A549 (cell line): ENCODE measurements at regions not wholly inside any gene's neighbourhood (a gene's known extent, or its start where the extent isn't known, plus 50 kb on each side); places are given as distances from the start of the nearest gene placed in this dataset.

Experiments used
- ATAC-seq, 2 experiments: fragments of 200-7000 bp in 1 of 2; fragments of >200 bp in 1 of 2; cut with Nextera tagmentation in 1 of 2; cut with Tn5 transposase in 1 of 2; 3 replicates each; pipeline versions ENCODE4 v1.8.0 to v1.9.1; 2018 to 2020; ENCODE audit warnings: mild to moderate bottlenecking in 1 of 2, moderate library complexity in 1 of 2
- CTCF ChIA-PET: fragments of 300-600 bp; sonication (Branson Sonifier 250); formaldehyde crosslinking; extraction: SDS; loops from one replicate; lab custom pipeline; 2021; ENCODE audit warnings: antibody characterized with exemption, inconsistent platforms; lab: Yijun Ruan, JAX
- POLR2A ChIA-PET: fragments of 350-600 bp; formaldehyde crosslinking; extraction: SDS; loops from one replicate; lab custom pipeline; 2021; ENCODE audit warnings: antibody characterized with exemption, inconsistent platforms; lab: Yijun Ruan, JAX
- DNase-seq, 2 experiments: peaks; one replicate each; pipeline versions ENCODE4 v3.0.0 to v3.0.0-alpha.2; 2011 to 2016; ENCODE audit warnings: low read depth in 1 of 2, low spot score in 1 of 2
- FAIRE-seq: peaks from 2 replicates; lab custom pipeline; 2011; peaks lifted over from hg19 to GRCh38; lab: Jason Lieb, UNC
- H3K27ac ChIP-seq, 2 experiments: fragments of >200 bp; sonication (Bioruptor Twin); formaldehyde crosslinking; 3 replicates each; pipeline ENCODE4 v1.5.1; 2016 to 2017
- H3K4me1 ChIP-seq: fragments of >200 bp; sonication (Bioruptor Twin); formaldehyde crosslinking; 3 replicates; pipeline ENCODE4 v1.6.1; 2016
- H3K4me2 ChIP-seq: fragments of >200 bp; sonication (Bioruptor Twin); formaldehyde crosslinking; 3 replicates; pipeline ENCODE4 v1.6.1; 2016
- H3K4me3 ChIP-seq: fragments of >200 bp; sonication (Bioruptor Twin); formaldehyde crosslinking; 3 replicates; pipeline ENCODE4 v1.5.1; 2016
- H3K9me3 ChIP-seq: fragments of >200 bp; sonication (Bioruptor Twin); formaldehyde crosslinking; 3 replicates; pipeline ENCODE4 v1.6.1; 2016
- CBX2 ChIP-seq: fragments of 200-600 bp; sonication (generic); IDR thresholded peaks from 2 replicates; pipeline ENCODE4 v1.6.1; 2016; ENCODE audit warnings: low read depth, mild to moderate bottlenecking, borderline replicate concordance
- CBX8 ChIP-seq: fragments of 200-600 bp; sonication (generic); IDR thresholded peaks from 2 replicates; pipeline ENCODE4 v1.6.1; 2016
- CEBPB ChIP-seq, 2 experiments: fragments of >200 bp in 1 of 2; sonication (Bioruptor Twin) in 1 of 2; formaldehyde crosslinking in 1 of 2; IDR thresholded peaks; 2 replicates each; pipeline ENCODE4 v1.6.1; 2012 to 2016
- CHD4 ChIP-seq: fragments of 200-600 bp; sonication (generic); IDR thresholded peaks from 2 replicates; pipeline ENCODE4 v1.6.1; 2016; ENCODE audit warnings: antibody characterized with exemption, mild to moderate bottlenecking, borderline replicate concordance
- E2F6 ChIP-seq: IDR thresholded peaks from 2 replicates; pipeline ENCODE4 v1.6.1; 2012; ENCODE audit warnings: low read depth, borderline replicate concordance
- FOSB ChIP-seq: fragments of 250-450 bp; sonication (Bioruptor Pico); IDR thresholded peaks from 2 replicates; pipeline ENCODE4 v1.5.0; 2020; ENCODE audit warnings: mild to moderate bottlenecking, moderate library complexity
- FOXS1 ChIP-seq: fragments of 250-450 bp; sonication (Bioruptor Pico); IDR thresholded peaks from 2 replicates; pipeline ENCODE4 v1.5.0; 2020; ENCODE audit warnings: mild to moderate bottlenecking, moderate library complexity
- GATA3 ChIP-seq: IDR thresholded peaks from 2 replicates; pipeline ENCODE4 v1.6.1; 2012; ENCODE audit warnings: borderline replicate concordance
- HMGXB4 ChIP-seq: fragments of 250-450 bp; sonication (Bioruptor Pico); IDR thresholded peaks from 2 replicates; pipeline ENCODE4 v1.5.0; 2021; ENCODE audit warnings: mild to moderate bottlenecking, moderate library complexity, borderline replicate concordance
- MAZ ChIP-seq: fragments of 150-350 bp; IDR thresholded peaks from 2 replicates; pipeline ENCODE4 v1.6.1; 2014; ENCODE audit warnings: antibody characterized with exemption, low read depth, low read length, borderline replicate concordance
- NFE2L2 ChIP-seq: fragments of 150-350 bp; conservative IDR thresholded peaks from 2 replicates; pipeline ENCODE4 v1.6.1; 2014; ENCODE audit warnings: low read length
- PHF8 ChIP-seq: fragments of 200-600 bp; sonication (generic); IDR thresholded peaks from 2 replicates; pipeline ENCODE4 v1.6.1; 2016; ENCODE audit warnings: low read depth, mild to moderate bottlenecking, antibody characterized with exemption, moderate library complexity, borderline replicate concordance
- POLR2AphosphoS2 ChIP-seq: conservative IDR thresholded peaks from 2 replicates; pipeline ENCODE4 v1.6.1; 2012; ENCODE audit warnings: low read length, improper control_type of control experiment, inconsistent platforms
- SMC3 ChIP-seq: fragments of >200 bp; sonication (Bioruptor Twin); formaldehyde crosslinking; IDR thresholded peaks from 3 replicates; pipeline ENCODE4 v1.6.1; 2018; ENCODE audit warnings: inconsistent platforms
- SREBF2 ChIP-seq: fragments of 450-650 bp; IDR thresholded peaks from 2 replicates; pipeline ENCODE4 v1.6.1; 2014; ENCODE audit warnings: mild to moderate bottlenecking, moderate library complexity
- TP53 ChIP-seq: fragments of 250-450 bp; sonication (Bioruptor Pico); IDR thresholded peaks from 2 replicates; pipeline ENCODE4 v1.5.0; 2021; ENCODE audit warnings: mild to moderate bottlenecking, moderate library complexity
- USF2 ChIP-seq: fragments of 450-650 bp; IDR thresholded peaks from 2 replicates; pipeline ENCODE4 v1.6.1; 2014; ENCODE audit warnings: antibody characterized with exemption
- ZC3H11A ChIP-seq: fragments of 450-650 bp; IDR thresholded peaks from 2 replicates; pipeline ENCODE4 v1.6.1; 2014; ENCODE audit warnings: antibody characterized with exemption, mild to moderate bottlenecking
- WGBS: methylation state at CpG from one replicate; pipeline ENCODE4 v1.1.6; 2017; ENCODE audit errors: missing lambda C conversion rate; 5-methylcytosine and 5-hydroxymethylcytosine counted together

GRCh38 chr12:132406493-132407450, 77.4 kb upstream of the GALNT9 start:
- no peak for FAIRE-seq
- CTCF ChIA-PET, result interaction anchor here (1.3 to 3.5 kb wide), 2 partner anchors 8 to 253 kb away, joined by 5 to 23 read pairs; no protein-coding TSS in a partner anchor

GRCh38 chr12:132405742-132406251, 76.4 kb upstream of the GALNT9 start:
- no peak for FAIRE-seq
- H3K4me1 ChIP-seq, result no peaks in the 10 kb centered on the region
- H3K27ac ChIP-seq, result no peak overlapping the region
- H3K9me3 ChIP-seq, result no peaks in the 10 kb centered on the region
- no peak for TF ChIP-seq MAZ
- no peak for TF ChIP-seq TP53 (CRISPR knock-in tag)
- no peak for TF ChIP-seq CBX2
- no peak for TF ChIP-seq HMGXB4 (CRISPR knock-in tag)
- TF ChIP-seq CBX8, result no peak
- TF ChIP-seq CEBPB (IDR thresholded peaks at IDR 0.05), result no peak
- no peak for TF ChIP-seq SREBF2
- TF ChIP-seq FOXS1, result no peak
- no peak for DNase-seq
- ATAC-seq, result peak in 1 of 2 experiments; percentile 19; a peak in 3 of 6 replicates
- WGBS, result 87% methylated on average over 20 of the region's 22 CpGs
- POLR2A ChIA-PET, result no interaction called here
- no peak overlapping the region for H3K4me3 ChIP-seq
- CTCF ChIA-PET, result interaction anchor here (1.3 to 3.5 kb wide), 4 partner anchors 9 to 252 kb away, joined by 5 to 23 read pairs (median 6); no protein-coding TSS in a partner anchor
- no peak overlapping the region for H3K4me2 ChIP-seq

More at GRCh38 chr12:132406493-132407450, 77.4 kb upstream of the GALNT9 start:
- DNase-seq (no peak), ATAC-seq (no peak)
- 84% methylated on average over 46 of the region's 67 CpGs for WGBS
- H3K4me2 ChIP-seq, result no peak overlapping the region
- H3K9me3 ChIP-seq, result no peaks in the 10 kb centered on the region
- TF ChIP-seq USF2 (no peak), SREBF2 (no peak), GATA3 (no peak), NFE2L2 (no peak), CHD4 (no peak), ZC3H11A (no peak), SMC3 (no peak), PHF8 (no peak), POLR2AphosphoS2 (no peak), FOSB (CRISPR knock-in tag) (no peak), E2F6 (no peak)
- H3K4me1 ChIP-seq, result no peaks in the 10 kb centered on the region
- H3K4me3 ChIP-seq, result no peak overlapping the region
- no peak overlapping the region for H3K27ac ChIP-seq
- POLR2A ChIA-PET, result no interaction called here
